22Rv1 (cell line): ENCODE measurements at regions not wholly inside any gene's neighbourhood (a gene's known extent, or its start where the extent isn't known, plus 50 kb on each side); places are given as distances from the start of the nearest gene placed in this dataset.

Experiments used
- H3K27ac ChIP-seq: fragments of 450-650 bp; 2 replicates; pipeline ENCODE4 v1.5.1; 2017
- CTCF ChIP-seq: fragments of 450-650 bp; IDR thresholded peaks from 2 replicates; pipeline ENCODE4 v1.5.1; 2017; ENCODE audit warnings: mild to moderate bottlenecking
- ZFX ChIP-seq: fragments of 450-650 bp; IDR thresholded peaks from 2 replicates; pipeline ENCODE4 v1.6.1; 2017; ENCODE audit warnings: antibody characterized with exemption, borderline replicate concordance

- H3K27ac ChIP-seq = no peak overlapping the region
- TF ChIP-seq ZFX (no peak), CTCF (no peak)
Measured at GRCh38 chr16:49056546-49056945, 225.1 kb downstream of the CBLN1 start.

DNA sequence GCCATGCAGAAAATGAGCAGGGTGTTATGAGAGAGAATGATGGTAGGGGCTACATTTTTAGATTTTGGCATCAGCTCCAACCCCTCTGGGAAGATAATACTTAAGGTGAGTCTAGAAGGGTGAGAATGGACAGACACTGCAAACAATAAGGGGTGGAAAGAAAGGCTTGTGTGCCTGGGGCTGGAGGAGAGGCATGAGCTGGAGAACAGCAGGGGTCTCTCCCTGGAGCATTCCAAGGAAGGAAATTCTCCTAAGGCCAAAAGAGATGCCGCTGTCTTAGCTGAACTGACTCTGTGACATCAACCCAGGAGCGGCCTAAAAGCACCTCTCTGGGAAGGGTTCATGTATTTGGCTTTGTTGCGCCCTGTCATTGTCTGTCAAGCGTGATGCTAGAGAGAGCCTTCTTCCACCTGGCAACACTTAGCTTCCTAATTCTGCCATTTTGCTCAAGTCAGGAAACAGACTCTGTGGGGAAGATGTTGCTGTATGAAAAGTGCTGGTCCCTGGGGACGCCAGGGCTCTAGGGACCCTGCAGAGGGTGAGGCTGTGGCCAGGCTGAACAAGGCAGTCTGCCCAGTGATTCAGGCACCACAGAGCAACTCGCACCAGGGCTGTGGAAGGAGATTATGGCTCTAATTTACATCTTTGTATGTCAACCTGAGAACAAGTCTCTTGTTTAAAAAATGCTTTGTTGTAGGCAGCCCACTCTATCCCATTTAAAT lies 225.7 kb downstream of the CBLN1 start:
- no peak for TF ChIP-seq CTCF
- no peak for TF ChIP-seq ZFX
- no peak overlapping the region for H3K27ac ChIP-seq

- no peak overlapping the region for H3K27ac ChIP-seq
- TF ChIP-seq CTCF (no peak), ZFX (no peak)
Measured at GRCh38 chr16:49055291-49055690, 226.3 kb downstream of the CBLN1 start.

DNA sequence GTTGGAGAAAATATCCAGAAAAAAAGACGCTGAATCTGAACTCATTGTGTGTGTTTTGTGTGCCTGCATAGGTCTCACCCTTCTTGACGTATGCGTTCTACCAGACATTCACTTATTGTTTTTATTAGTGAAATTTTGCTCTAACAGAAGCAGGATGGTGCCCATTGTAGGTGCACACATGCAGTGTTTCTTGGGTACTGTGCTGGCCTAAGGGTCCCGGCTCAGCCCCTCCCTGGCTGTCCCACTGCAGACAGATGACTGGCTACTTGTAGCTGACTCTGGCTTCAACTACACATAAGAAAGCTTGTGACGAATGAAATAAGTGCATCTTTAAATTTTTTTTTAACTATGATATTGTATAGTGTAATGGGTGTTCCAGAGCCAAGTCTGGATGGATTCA lies 227.0 kb downstream of the CBLN1 start:
- no peak overlapping the region for H3K27ac ChIP-seq
- TF ChIP-seq CTCF = no peak
- TF ChIP-seq ZFX = no peak

DNA sequence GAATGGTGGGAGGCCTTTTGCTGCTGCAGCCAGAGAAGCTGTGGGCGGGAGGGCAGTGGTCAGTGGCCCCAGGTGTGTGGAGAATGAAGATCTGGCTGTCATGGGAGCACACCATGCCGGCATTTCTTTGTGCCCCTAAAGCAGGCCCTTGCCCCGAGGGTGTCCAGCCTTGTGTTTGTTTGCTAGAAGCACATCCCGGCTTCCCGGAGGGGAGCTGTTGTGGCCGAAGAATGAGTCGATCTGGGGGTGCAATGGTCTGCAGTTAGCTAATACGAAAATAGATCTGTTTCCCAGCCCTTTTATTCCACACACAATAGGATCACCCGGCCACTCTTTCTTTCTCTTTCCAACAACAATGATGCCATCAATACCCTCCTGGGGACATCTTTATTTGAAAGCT lies 228.8 kb downstream of the CBLN1 start:
- no peak for TF ChIP-seq CTCF
- TF ChIP-seq ZFX = no peak
- H3K27ac ChIP-seq = no peak overlapping the region

- no peak overlapping the region for H3K27ac ChIP-seq
- TF ChIP-seq ZFX = no peak
- no peak for TF ChIP-seq CTCF
Measured at GRCh38 chr16:49051576-49051975, 230.1 kb downstream of the CBLN1 start.

DNA sequence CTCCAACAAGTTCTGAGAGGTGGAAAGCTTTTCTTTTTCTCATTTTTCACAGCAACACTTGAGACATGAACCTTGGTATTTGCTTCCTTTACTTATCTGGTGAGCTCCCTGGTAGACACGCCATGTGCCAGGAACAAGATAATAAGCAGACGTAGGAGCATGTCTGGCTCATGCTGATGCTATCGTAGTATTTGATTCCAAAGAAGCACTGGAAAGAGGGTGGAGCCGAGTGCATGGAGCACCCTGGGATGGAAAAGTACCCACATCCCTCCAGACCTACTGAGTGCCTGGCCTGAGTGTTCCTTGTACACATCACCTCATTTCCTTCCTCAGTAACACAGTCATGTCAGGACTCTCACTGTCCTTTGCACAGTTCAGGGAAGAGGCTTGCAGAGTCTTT lies 231.0 kb downstream of the CBLN1 start:
- H3K27ac ChIP-seq = no peak overlapping the region
- TF ChIP-seq ZFX (no peak), CTCF (no peak)
